ENCODE measurements at regions not wholly inside any gene's neighbourhood (a gene's known extent, or its start where the extent isn't known, plus 50 kb on each side); places are given as distances from the start of the nearest gene placed in this dataset.

DNA sequence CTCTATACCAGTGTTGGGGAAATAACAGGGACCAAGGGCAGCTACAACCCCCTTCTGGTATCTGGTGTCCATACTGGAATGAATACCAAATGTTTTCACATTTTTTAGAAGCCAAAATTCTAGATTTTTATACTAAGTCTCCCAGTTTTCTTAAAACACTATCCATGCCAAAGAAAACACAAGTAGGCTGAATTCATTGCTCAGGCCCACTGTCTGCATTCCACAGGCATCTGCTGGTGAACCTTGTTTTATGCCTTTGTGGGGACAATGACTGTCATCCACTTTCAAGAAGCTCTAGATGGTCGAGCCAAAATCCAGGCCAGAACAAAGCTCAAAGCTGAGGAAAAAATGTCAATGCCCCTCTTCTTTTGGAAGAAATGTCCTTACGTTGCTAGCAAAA lies 213.4 kb upstream of the RASGEF1B start:
- TF ChIP-seq, protein P1, sequence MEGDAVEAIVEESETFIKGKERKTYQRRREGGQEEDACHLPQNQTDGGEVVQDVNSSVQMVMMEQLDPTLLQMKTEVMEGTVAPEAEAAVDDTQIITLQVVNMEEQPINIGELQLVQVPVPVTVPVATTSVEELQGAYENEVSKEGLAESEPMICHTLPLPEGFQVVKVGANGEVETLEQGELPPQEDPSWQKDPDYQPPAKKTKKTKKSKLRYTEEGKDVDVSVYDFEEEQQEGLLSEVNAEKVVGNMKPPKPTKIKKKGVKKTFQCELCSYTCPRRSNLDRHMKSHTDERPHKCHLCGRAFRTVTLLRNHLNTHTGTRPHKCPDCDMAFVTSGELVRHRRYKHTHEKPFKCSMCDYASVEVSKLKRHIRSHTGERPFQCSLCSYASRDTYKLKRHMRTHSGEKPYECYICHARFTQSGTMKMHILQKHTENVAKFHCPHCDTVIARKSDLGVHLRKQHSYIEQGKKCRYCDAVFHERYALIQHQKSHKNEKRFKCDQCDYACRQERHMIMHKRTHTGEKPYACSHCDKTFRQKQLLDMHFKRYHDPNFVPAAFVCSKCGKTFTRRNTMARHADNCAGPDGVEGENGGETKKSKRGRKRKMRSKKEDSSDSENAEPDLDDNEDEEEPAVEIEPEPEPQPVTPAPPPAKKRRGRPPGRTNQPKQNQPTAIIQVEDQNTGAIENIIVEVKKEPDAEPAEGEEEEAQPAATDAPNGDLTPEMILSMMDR (IDR thresholded peaks at IDR 0.05): no peak
- TF ChIP-seq POLR2A (IDR thresholded peaks at IDR 0.05): no peak
- Histone ChIP-seq H3K36me3 (no peaks in the 10 kb centered on the region), H3K27ac (no peak overlapping the region), H3K4me3 (no peak overlapping the region), H3K9me3 (no peaks in the 10 kb centered on the region), H3K4me1 (no peaks in the 10 kb centered on the region), H3K27me3 (no peaks in the 10 kb centered on the region)
- DNase-seq: no peak
- intact Hi-C loops (cut with DNase I): no loop called here
- WGBS, 2 donors: 85% methylated on average over 2 of the region's 2 CpGs

DNA sequence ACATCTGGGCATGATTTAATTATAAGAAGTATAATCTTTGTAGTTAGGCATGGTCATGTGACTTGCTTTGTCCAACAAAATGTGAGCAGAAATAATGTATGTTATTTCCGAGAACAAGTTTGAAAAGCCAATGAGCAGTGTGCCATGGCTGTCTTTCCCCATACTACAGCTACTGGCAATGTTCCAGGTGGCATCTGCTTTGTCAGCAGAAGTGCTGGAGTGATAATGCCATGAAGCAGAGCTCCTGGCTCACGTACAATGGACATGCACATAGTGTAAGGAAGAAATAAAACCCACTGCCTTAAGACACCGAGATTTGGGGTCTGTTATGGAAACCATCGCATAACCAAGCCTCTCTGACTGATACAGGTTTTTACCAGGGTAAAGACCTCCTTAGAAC lies 212.6 kb upstream of the RASGEF1B start:
- TF ChIP-seq, protein P1 (IDR thresholded peaks at IDR 0.05): no peak
- TF ChIP-seq POLR2A (IDR thresholded peaks at IDR 0.05): no peak
- Histone ChIP-seq H3K4me1 (no peaks in the 10 kb centered on the region), H3K9me3 (no peaks in the 10 kb centered on the region), H3K27me3 (no peaks in the 10 kb centered on the region), H3K27ac (no peak overlapping the region), H3K36me3 (no peaks in the 10 kb centered on the region), H3K4me3 (no peak overlapping the region)
- 87 to 90% methylated on average over 4 of the region's 4 CpGs for WGBS, 2 donors
- no peak for DNase-seq
- intact Hi-C loops (cut with DNase I): no loop called here

DNA sequence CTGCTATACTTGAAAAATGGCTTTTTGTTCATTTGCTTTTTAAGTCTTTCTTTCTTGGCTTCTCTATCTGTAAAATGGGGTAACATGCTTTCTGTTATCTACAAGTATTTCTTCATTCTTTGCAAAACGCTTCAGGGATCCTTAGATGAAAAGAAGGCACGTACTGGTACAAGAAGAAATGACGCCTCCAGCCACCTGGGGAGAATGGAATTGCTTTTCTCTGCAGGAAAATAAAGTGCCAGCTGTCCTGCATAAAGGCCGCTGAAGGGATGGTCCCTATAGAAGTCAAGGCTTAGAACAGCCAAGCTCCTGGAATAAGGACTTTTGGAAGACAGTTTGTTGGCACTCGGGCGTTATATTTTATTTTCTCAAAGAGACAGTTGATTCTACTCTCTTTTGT lies 210.8 kb upstream of the RASGEF1B start:
- TF ChIP-seq, protein P1 (IDR thresholded peaks at IDR 0.05): no peak
- TF ChIP-seq POLR2A (IDR thresholded peaks at IDR 0.05): no peak
- Histone ChIP-seq H3K36me3 (no peaks in the 10 kb centered on the region), H3K27me3 (no peaks in the 10 kb centered on the region), H3K4me1 (no peaks in the 10 kb centered on the region), H3K9me3 (no peaks in the 10 kb centered on the region), H3K4me3 (no peak overlapping the region), H3K27ac (no peak overlapping the region)
- intact Hi-C loops (cut with DNase I): no loop called here
- DNase-seq: no peak
- 88 to 89% methylated on average over 6 of the region's 6 CpGs for WGBS, 2 donors

GRCh38 chr4:81679315-81679714 lies 207.6 kb upstream of the RASGEF1B start:
- intact Hi-C loops (cut with DNase I): no loop called here
- no peak overlapping the region for H3K4me3 ChIP-seq

GRCh38 chr4:81678801-81679200 lies 207.1 kb upstream of the RASGEF1B start:
- Histone ChIP-seq H3K27me3 (no peaks in the 10 kb centered on the region), H3K27ac (no peak overlapping the region), H3K4me3 (no peak overlapping the region), H3K4me1 (peaks cover 0 to 9% (median 4%) of the 10 kb centered on the region in 3 donors), H3K36me3 (no peaks in the 10 kb centered on the region), H3K9me3 (no peaks in the 10 kb centered on the region)
- intact Hi-C loops (cut with DNase I): no loop called here
- TF ChIP-seq, protein P1 (IDR thresholded peaks at IDR 0.05): no peak
- no peak for TF ChIP-seq POLR2A (IDR thresholded peaks at IDR 0.05)
- no peak for DNase-seq
- 45 to 65% methylated on average over 3 of the region's 3 CpGs for WGBS, 2 donors

More at GRCh38 chr4:81679315-81679714, 207.6 kb upstream of the RASGEF1B start:
- Histone ChIP-seq H3K27ac (no peak overlapping the region), H3K9me3 (no peaks in the 10 kb centered on the region), H3K4me1 (peaks cover 0 to 9% (median 4%) of the 10 kb centered on the region in 3 donors), H3K36me3 (no peaks in the 10 kb centered on the region), H3K27me3 (no peaks in the 10 kb centered on the region)
- TF ChIP-seq POLR2A (IDR thresholded peaks at IDR 0.05): no peak
- TF ChIP-seq, protein P1 (IDR thresholded peaks at IDR 0.05): no peak
- DNase-seq: no peak
- 72 to 85% methylated on average over 3 of the region's 3 CpGs for WGBS, 2 donors

Data from esophagus squamous epithelium (tissue), 5 donors.